ENCODE measurements at regions not wholly inside any gene's neighbourhood (a gene's known extent, or its start where the extent isn't known, plus 50 kb on each side); places are given as distances from the start of the nearest gene placed in this dataset.
A peak's percentile ranks its signal among the peaks of the same experiment; 100 is the strongest.
"Not testable (repeated sequence)": the region's sequence is repeated elsewhere in the genome, so short reads cannot be mapped to it uniquely, and the experiment has no call there.

- Histone ChIP-seq H3K4me3 (ENCODE audit: low read length in 2 of 2) (no peak overlapping the region), H3K4me1 (ENCODE audit: control insufficient read depth in 1 of 2, insufficient read depth in 2 of 2, low read length in 2 of 2) (no peaks in the 10 kb centered on the region), H3K27me3 (ENCODE audit: control insufficient read depth in 1 of 2, insufficient read depth in 2 of 2, low read length in 1 of 2) (peaks cover 0 to 1% of the 10 kb centered on the region in 2 donors), H3K36me3 (ENCODE audit: control insufficient read depth in 1 of 2, insufficient read depth in 2 of 2, low read length in 1 of 2) (no peaks in the 10 kb centered on the region), H3K9me3 (ENCODE audit: control insufficient read depth, low read length) (no peaks in the 10 kb centered on the region), H3K27ac (ENCODE audit: low read depth in 1 of 2, low read length in 2 of 2) (no peak overlapping the region)
- no peak for DNase-seq
- ATAC-seq (ENCODE audit: low FRiP score), result no peak
- 70 to 74% methylated on average over 6 of the region's 6 CpGs for WGBS, 2 donors
- intact Hi-C loops (cut with DNase I), result no loop called here
Measured at GRCh38 chr6:16904957-16905356, 143.7 kb upstream of the ATXN1 start.

GRCh38 chr6:16903470-16903869 lies 142.2 kb upstream of the ATXN1 start:
- Histone ChIP-seq H3K4me1 (ENCODE audit: control insufficient read depth in 1 of 2, insufficient read depth in 2 of 2, low read length in 2 of 2) (no peaks in the 10 kb centered on the region), H3K27ac (ENCODE audit: low read depth in 1 of 2, low read length in 2 of 2) (no peak overlapping the region), H3K4me3 (ENCODE audit: low read length in 2 of 2) (no peak overlapping the region), H3K9me3 (ENCODE audit: control insufficient read depth, low read length) (no peaks in the 10 kb centered on the region), H3K36me3 (ENCODE audit: control insufficient read depth in 1 of 2, insufficient read depth in 2 of 2, low read length in 1 of 2) (no peaks in the 10 kb centered on the region), H3K27me3 (ENCODE audit: control insufficient read depth in 1 of 2, insufficient read depth in 2 of 2, low read length in 1 of 2) (peaks cover 0 to 3% of the 10 kb centered on the region in 2 donors)
- DNase-seq, result no peak
- WGBS, 2 donors, result 29 to 39% methylated on average over 7 of the region's 7 CpGs
- intact Hi-C loops (cut with DNase I), result no loop called here
- ATAC-seq (ENCODE audit: low FRiP score), result no peak

- H3K4me3 ChIP-seq (ENCODE audit: low read length in 2 of 2), result no peak overlapping the region
- intact Hi-C loops (cut with DNase I), result no loop called here
- H3K27ac ChIP-seq (ENCODE audit: low read depth in 1 of 2, low read length in 2 of 2), result no peak overlapping the region
- H3K36me3 ChIP-seq (ENCODE audit: control insufficient read depth in 1 of 2, insufficient read depth in 2 of 2, low read length in 1 of 2), result no peaks in the 10 kb centered on the region
- no peak for ATAC-seq (ENCODE audit: low FRiP score)
- H3K9me3 ChIP-seq (ENCODE audit: control insufficient read depth, low read length), result no peaks in the 10 kb centered on the region
- DNase-seq, result no peak
- H3K27me3 ChIP-seq (ENCODE audit: control insufficient read depth in 1 of 2, insufficient read depth in 2 of 2, low read length in 1 of 2), result peaks cover 0 to 3% of the 10 kb centered on the region in 2 donors
- no peaks in the 10 kb centered on the region for H3K4me1 ChIP-seq (ENCODE audit: control insufficient read depth in 1 of 2, insufficient read depth in 2 of 2, low read length in 2 of 2)
Measured at GRCh38 chr6:16902502-16902901, 141.2 kb upstream of the ATXN1 start.

- Histone ChIP-seq H3K36me3 (ENCODE audit: control insufficient read depth in 1 of 2, insufficient read depth in 2 of 2, low read length in 1 of 2) (no peaks in the 10 kb centered on the region), H3K27me3 (ENCODE audit: control insufficient read depth in 1 of 2, insufficient read depth in 2 of 2, low read length in 1 of 2) (peaks cover 0 to 3% of the 10 kb centered on the region in 2 donors), H3K4me1 (ENCODE audit: control insufficient read depth in 1 of 2, insufficient read depth in 2 of 2, low read length in 2 of 2) (no peaks in the 10 kb centered on the region), H3K27ac (ENCODE audit: low read depth in 1 of 2, low read length in 2 of 2) (no peak overlapping the region), H3K9me3 (ENCODE audit: control insufficient read depth, low read length) (peaks cover 1% of the 10 kb centered on the region), H3K4me3 (ENCODE audit: low read length in 2 of 2) (no peak overlapping the region)
- intact Hi-C loops (cut with DNase I), result no loop called here
- ATAC-seq (ENCODE audit: low FRiP score) (peak; percentile 62), DNase-seq (peak; percentile 78 to 82)
- WGBS, 2 donors, result 9 to 11% methylated on average over 3 of the region's 3 CpGs
Measured at GRCh38 chr6:16901782-16902181, 140.5 kb upstream of the ATXN1 start.

- H3K4me3 ChIP-seq (ENCODE audit: low read length in 2 of 2), result no peak overlapping the region
- no peak for ATAC-seq (ENCODE audit: low FRiP score)
- peaks cover 3% of the 10 kb centered on the region for H3K9me3 ChIP-seq (ENCODE audit: control insufficient read depth, low read length)
- intact Hi-C loops (cut with DNase I), result no loop called here
- no peaks in the 10 kb centered on the region for H3K36me3 ChIP-seq (ENCODE audit: control insufficient read depth in 1 of 2, insufficient read depth in 2 of 2, low read length in 1 of 2)
- H3K27ac ChIP-seq (ENCODE audit: low read depth in 1 of 2, low read length in 2 of 2), result no peak overlapping the region
- no peak for DNase-seq
- peaks cover 0 to 3% of the 10 kb centered on the region in 2 donors for H3K27me3 ChIP-seq (ENCODE audit: control insufficient read depth in 1 of 2, insufficient read depth in 2 of 2, low read length in 1 of 2)
- no peaks in the 10 kb centered on the region for H3K4me1 ChIP-seq (ENCODE audit: control insufficient read depth in 1 of 2, insufficient read depth in 2 of 2, low read length in 2 of 2)
- WGBS, 2 donors, result 79 to 87% methylated on average over 2 of the region's 2 CpGs
Measured at GRCh38 chr6:16901306-16901705, 140.0 kb upstream of the ATXN1 start.

GRCh38 chr6:16898640-16899396 lies 137.6 kb upstream of the ATXN1 start:
- intact Hi-C loops (cut with DNase I), result no loop called here
- Histone ChIP-seq H3K27ac (ENCODE audit: low read depth in 1 of 2, low read length in 2 of 2) (no peak overlapping the region), H3K27me3 (ENCODE audit: control insufficient read depth in 1 of 2, insufficient read depth in 2 of 2, low read length in 1 of 2) (peaks cover 0 to 3% of the 10 kb centered on the region in 2 donors), H3K9me3 (ENCODE audit: control insufficient read depth, low read length) (peaks cover 3% of the 10 kb centered on the region), H3K4me3 (ENCODE audit: low read length in 2 of 2) (no peak overlapping the region), H3K36me3 (ENCODE audit: control insufficient read depth in 1 of 2, insufficient read depth in 2 of 2, low read length in 1 of 2) (no peaks in the 10 kb centered on the region), H3K4me1 (ENCODE audit: control insufficient read depth in 1 of 2, insufficient read depth in 2 of 2, low read length in 2 of 2) (no peaks in the 10 kb centered on the region)
- WGBS, 2 donors, result 59 to 65% methylated on average over 8 of the region's 8 CpGs
- no peak for ATAC-seq (ENCODE audit: low FRiP score)
- DNase-seq, result no peak

GRCh38 chr6:16897669-16898068 lies 136.4 kb upstream of the ATXN1 start:
- ATAC-seq (ENCODE audit: low FRiP score) (no peak), DNase-seq (no peak)
- H3K27ac ChIP-seq (ENCODE audit: low read depth in 1 of 2, low read length in 2 of 2), result no peak overlapping the region
- H3K4me3 ChIP-seq (ENCODE audit: low read length in 2 of 2), result no peak overlapping the region
- intact Hi-C loops (cut with DNase I), result no loop called here
- H3K9me3 ChIP-seq (ENCODE audit: control insufficient read depth, low read length), result peaks cover 3% of the 10 kb centered on the region
- 93 to 98% methylated on average over 5 of the region's 5 CpGs for WGBS, 2 donors
- H3K36me3 ChIP-seq (ENCODE audit: control insufficient read depth in 1 of 2, insufficient read depth in 2 of 2, low read length in 1 of 2), result no peaks in the 10 kb centered on the region
- H3K27me3 ChIP-seq (ENCODE audit: control insufficient read depth in 1 of 2, insufficient read depth in 2 of 2, low read length in 1 of 2), result peaks cover 0 to 3% of the 10 kb centered on the region in 2 donors
- no peaks in the 10 kb centered on the region for H3K4me1 ChIP-seq (ENCODE audit: control insufficient read depth in 1 of 2, insufficient read depth in 2 of 2, low read length in 2 of 2)

GRCh38 chr6:16894301-16894700 lies 133.0 kb upstream of the ATXN1 start:
- no peak overlapping the region for H3K27ac ChIP-seq (ENCODE audit: low read depth in 1 of 2, low read length in 2 of 2)
- DNase-seq, result no peak
- intact Hi-C loops (cut with DNase I), result no loop called here

GRCh38 chr6:16891110-16891509 lies 129.8 kb upstream of the ATXN1 start:
- H3K36me3 ChIP-seq (ENCODE audit: control insufficient read depth in 1 of 2, insufficient read depth in 2 of 2, low read length in 1 of 2); H3K27ac ChIP-seq (ENCODE audit: low read depth in 1 of 2, low read length in 2 of 2); H3K27me3 ChIP-seq (ENCODE audit: control insufficient read depth in 1 of 2, insufficient read depth in 2 of 2, low read length in 1 of 2); H3K4me1 ChIP-seq (ENCODE audit: control insufficient read depth in 1 of 2, insufficient read depth in 2 of 2, low read length in 2 of 2); DNase-seq; H3K9me3 ChIP-seq (ENCODE audit: control insufficient read depth, low read length); intact Hi-C loops (cut with DNase I); H3K4me3 ChIP-seq (ENCODE audit: low read length in 2 of 2); ATAC-seq (ENCODE audit: low FRiP score): not testable (repeated sequence)
- 92 to 96% methylated on average over 7 of the region's 7 CpGs for WGBS, 2 donors

More at GRCh38 chr6:16894301-16894700, 133.0 kb upstream of the ATXN1 start:
- ATAC-seq (ENCODE audit: low FRiP score), result no peak
- Histone ChIP-seq H3K4me1 (ENCODE audit: control insufficient read depth in 1 of 2, insufficient read depth in 2 of 2, low read length in 2 of 2) (no peaks in the 10 kb centered on the region), H3K36me3 (ENCODE audit: control insufficient read depth in 1 of 2, insufficient read depth in 2 of 2, low read length in 1 of 2) (no peaks in the 10 kb centered on the region), H3K4me3 (ENCODE audit: low read length in 2 of 2) (no peak overlapping the region), H3K9me3 (ENCODE audit: control insufficient read depth, low read length) (peaks cover 3% of the 10 kb centered on the region), H3K27me3 (ENCODE audit: control insufficient read depth in 1 of 2, insufficient read depth in 2 of 2, low read length in 1 of 2) (peaks cover 0 to 1% of the 10 kb centered on the region in 2 donors)
